Islet precursor cell (in vitro differentiated cells): ENCODE measurements at regions not wholly inside any gene's neighbourhood (a gene's known extent, or its start where the extent isn't known, plus 50 kb on each side); places are given as distances from the start of the nearest gene placed in this dataset.
"Not testable (repeated sequence)": the region's sequence is repeated elsewhere in the genome, so short reads cannot be mapped to it uniquely, and the experiment has no call there.

Experiments
- DNase-seq: peaks from one replicate; pipeline ENCODE4 v3.0.0-alpha.2; 2018

- DNase-seq: no peak
Measured at GRCh38 chrX:3550871-3551270, 162.6 kb downstream of the PRKX start.

GRCh38 chrX:3550160-3550751, 163.2 kb downstream of the PRKX start:
- peak; percentile 25 for DNase-seq

- DNase-seq: no peak
Measured at GRCh38 chrX:3549411-3549911, 164.0 kb downstream of the PRKX start.

- DNase-seq: no peak
Measured at GRCh38 chrX:3548765-3549391, 164.6 kb downstream of the PRKX start.

GRCh38 chrX:3545901-3546300, 167.5 kb downstream of the PRKX start:
- no peak for DNase-seq

GRCh38 chrX:3541336-3541735, 172.1 kb downstream of the PRKX start:
- DNase-seq: peak; percentile 18

- no peak for DNase-seq
Measured at GRCh38 chrX:3540105-3540504, 173.3 kb downstream of the PRKX start.

GRCh38 chrX:3532581-3533085, 180.8 kb downstream of the PRKX start:
- no peak for DNase-seq

GRCh38 chrX:3531435-3531834, 182.0 kb downstream of the PRKX start:
- not testable (repeated sequence) for DNase-seq

- DNase-seq: no peak
Measured at GRCh38 chrX:3529466-3530010, 183.1 kb upstream of the MXRA5 start.

GRCh38 chrX:3527811-3528210, 181.4 kb upstream of the MXRA5 start:
- DNase-seq: no peak

- DNase-seq: no peak
Measured at GRCh38 chrX:3527166-3527565, 180.7 kb upstream of the MXRA5 start.

- no peak for DNase-seq
Measured at GRCh38 chrX:3526731-3527130, 180.3 kb upstream of the MXRA5 start.

- no peak for DNase-seq
Measured at GRCh38 chrX:3526071-3526470, 179.6 kb upstream of the MXRA5 start.

GRCh38 chrX:3522101-3522650, 175.7 kb upstream of the MXRA5 start:
- no peak for DNase-seq

- DNase-seq: no peak
Measured at GRCh38 chrX:3521396-3521795, 174.9 kb upstream of the MXRA5 start.

GRCh38 chrX:3520982-3521381, 174.5 kb upstream of the MXRA5 start:
- no peak for DNase-seq

GRCh38 chrX:3520458-3520857, 174.0 kb upstream of the MXRA5 start:
- no peak for DNase-seq

- peak; percentile 56 for DNase-seq
Measured at GRCh38 chrX:3519384-3519783, 172.9 kb upstream of the MXRA5 start.

GRCh38 chrX:3518870-3519269, 172.4 kb upstream of the MXRA5 start:
- peak; percentile 90 for DNase-seq

- DNase-seq: no peak
Measured at GRCh38 chrX:3516051-3516541, 169.6 kb upstream of the MXRA5 start.

- DNase-seq: no peak
Measured at GRCh38 chrX:3514996-3515395, 168.5 kb upstream of the MXRA5 start.

- peak; percentile 63 for DNase-seq
Measured at GRCh38 chrX:3512150-3512549, 165.7 kb upstream of the MXRA5 start.

- DNase-seq: no peak
Measured at GRCh38 chrX:3509934-3510333, 163.5 kb upstream of the MXRA5 start.
